NCI-H460 (cell line): ENCODE measurements at regions not wholly inside any gene's neighbourhood (a gene's known extent, or its start where the extent isn't known, plus 50 kb on each side); places are given as distances from the start of the nearest gene placed in this dataset.
"Not testable (repeated sequence)": the region's sequence is repeated elsewhere in the genome, so short reads cannot be mapped to it uniquely, and the experiment has no call there.

Source experiments
- DNase-seq: peaks from one replicate; pipeline ENCODE4 v3.0.0-alpha.2; 2016; ENCODE audit warnings: low read depth; ENCODE audit errors: extremely low read depth
- small RNA-seq, 2 experiments: library from RNA; depleted of rRNA; stranded (forward); fragments of <200 nt; gene quantifications; one replicate each; pipeline ENCODE3, GENCODE V24; 2014

DNA sequence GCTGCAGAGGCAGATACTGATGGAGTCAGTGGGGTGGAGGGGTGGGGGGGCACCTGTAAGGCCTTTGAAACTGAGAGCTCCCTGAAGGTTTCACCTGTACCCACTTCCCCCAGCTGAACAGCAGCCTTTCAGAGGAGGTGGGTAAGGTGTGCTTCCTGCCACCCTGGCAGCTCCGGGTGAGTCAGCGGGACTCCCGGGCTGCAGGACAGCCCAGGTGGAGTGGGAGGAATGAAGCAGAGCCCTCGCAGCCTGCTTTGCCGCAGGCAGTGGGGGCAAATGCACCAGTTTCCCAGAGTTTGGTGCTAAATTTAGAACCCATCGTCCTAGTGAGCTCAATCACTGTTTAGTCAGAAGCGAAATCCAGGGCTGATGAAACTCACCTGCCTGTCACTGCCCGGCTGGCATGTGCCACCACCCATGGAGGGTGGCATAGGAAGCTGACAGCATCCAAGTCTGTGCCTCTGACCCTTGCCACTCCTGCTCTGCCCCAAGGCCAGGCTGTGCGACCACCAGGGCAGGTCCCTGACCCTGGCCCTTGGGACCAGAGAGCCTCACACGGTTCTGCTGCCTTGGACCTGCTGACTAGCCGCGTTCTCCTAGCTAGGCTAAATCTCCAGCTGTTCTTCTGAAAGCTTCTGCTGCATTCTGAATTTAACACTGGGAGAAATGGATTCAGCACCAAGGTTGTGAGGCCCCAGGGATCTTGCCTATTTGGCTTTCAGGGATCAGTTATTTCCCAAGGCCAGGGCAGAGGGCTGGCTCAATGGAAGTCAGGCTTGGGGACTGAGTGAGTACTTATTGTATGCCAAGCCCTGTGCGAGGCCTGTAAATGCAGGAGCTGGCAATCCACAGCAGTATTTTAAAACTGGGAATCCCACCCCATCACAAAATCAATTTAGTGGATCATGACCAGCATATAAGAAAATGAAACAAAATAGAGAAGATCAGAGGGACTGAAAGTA, 67.3 kb upstream of the RASGRF1 start:
- DNase-seq, result no peak

DNA sequence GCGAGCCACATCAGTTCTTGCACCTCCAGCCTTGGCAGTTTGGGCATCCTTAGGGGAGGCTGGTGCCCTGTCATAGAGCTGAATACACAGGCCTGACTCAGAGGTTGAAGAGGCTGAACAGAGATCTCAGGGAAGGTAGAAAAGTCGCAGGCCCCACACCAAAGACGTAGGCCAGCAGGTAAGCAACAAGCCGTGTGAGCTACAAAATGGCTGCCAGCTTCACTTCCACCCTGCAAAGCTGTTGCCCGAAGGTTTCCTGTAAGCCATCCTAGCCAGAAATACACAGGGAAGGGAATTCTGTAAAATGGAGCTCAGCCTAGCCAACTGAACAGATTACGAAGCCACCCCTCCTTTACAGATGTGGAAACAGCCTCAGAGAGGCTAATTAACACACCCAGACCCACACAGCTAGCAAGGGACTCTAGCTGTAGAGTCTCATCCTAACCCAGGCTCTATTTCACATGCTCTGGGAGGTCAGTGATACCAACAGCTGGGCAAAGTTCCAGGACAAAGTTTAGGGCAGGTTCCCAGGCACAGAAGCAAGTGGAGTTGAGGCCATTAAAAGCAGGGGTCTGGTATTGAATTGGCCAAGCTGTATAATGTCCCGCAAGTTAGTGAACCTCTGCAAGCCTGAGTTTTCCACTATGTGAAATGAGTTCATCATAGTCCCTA, 66.3 kb upstream of the RASGRF1 start:
- no peak for DNase-seq

DNA sequence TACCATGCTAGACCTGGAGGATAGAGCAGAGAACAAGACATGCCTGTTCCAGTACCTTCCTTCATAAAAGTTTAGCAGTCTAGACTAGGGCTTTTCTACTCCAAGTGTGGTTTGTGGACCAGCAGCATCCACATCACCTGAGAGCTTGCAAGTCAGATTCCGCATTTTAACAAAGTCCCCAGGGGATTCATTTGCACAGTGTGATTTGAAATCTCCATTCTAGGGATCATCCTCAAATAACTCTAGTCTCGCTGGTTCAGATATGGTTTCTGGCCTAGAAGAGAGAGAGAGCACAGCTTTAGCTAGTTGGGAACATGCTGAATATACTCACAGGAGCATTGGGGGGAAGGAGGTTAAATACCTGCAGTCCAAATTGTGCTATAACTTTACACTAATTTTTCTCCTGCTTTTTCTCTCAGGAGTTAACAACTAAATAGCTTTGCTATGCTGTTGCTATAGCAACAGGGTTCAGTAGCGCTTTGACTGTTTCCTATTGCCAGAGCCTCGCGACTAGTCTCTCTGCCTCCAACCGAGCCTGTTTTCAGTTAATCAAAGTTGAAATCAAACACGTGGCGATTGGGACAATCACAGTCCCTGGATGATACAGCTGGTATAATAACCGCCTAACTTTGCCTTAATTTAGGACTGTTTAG, 64.0 kb upstream of the RASGRF1 start:
- DNase-seq, result no peak

DNA sequence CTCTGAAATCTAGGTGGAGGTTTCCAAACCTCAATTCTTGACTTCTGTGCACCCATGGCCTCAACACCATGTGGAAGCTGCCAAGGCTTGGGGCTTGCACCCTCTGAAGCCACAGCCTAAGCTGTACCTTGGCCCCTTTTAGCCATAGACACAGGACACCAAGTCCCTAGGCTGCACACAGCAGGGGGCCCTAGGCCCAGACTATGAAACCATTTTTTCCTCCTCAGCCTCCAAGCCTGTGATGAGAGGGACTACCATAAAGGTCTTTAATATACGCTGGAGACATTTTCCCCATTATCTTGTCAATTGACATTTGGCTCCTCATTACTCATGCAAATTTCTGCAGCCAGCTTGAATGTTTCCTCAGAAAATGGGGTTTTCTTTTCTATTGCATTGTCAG, 53.7 kb upstream of the RASGRF1 start:
- DNase-seq, result not testable (repeated sequence)

DNA sequence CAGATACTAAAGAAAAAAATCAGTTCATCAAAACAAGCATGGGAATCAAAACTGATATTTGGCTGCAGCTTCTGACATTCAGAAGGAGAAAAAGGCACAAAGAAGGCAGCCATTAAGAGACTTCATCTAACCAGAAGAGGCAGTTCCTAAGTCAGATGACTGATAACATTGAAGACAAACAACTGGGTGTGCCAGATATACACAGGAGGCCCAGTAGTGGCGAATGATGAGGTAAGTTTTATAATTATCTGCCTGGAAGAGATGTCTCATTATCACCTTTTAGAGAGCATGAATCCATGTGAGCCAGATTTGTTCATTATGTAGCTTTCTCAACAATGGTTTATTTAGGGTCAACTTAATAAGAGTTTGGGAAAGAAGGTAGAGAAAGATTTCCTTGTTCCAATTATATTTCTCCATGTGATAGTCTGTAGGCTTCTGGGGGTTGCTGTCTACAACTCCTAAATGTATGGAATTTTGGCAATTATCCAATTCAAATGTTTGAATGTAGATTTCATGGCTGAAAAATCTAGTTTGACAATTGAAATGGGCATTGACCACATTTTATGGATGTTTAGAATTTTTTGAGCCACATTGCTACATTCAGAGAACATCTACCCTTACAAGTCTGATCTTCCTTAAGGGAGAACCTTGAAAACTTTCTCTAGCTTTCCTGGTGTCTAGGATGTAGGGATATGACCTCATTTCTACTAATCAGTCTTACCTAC, 50.4 kb upstream of the RASGRF1 start:
- no peak for DNase-seq

Small RNA genes in the stretch of these regions (small RNA-seq; reads per million reads assigned to genes)
- gene MIR184, result 0 to 0.35 reads per million in 2 experiments
